ENCODE measurements at regions not wholly inside any gene's neighbourhood (a gene's known extent, or its start where the extent isn't known, plus 50 kb on each side); places are given as distances from the start of the nearest gene placed in this dataset.

DNA sequence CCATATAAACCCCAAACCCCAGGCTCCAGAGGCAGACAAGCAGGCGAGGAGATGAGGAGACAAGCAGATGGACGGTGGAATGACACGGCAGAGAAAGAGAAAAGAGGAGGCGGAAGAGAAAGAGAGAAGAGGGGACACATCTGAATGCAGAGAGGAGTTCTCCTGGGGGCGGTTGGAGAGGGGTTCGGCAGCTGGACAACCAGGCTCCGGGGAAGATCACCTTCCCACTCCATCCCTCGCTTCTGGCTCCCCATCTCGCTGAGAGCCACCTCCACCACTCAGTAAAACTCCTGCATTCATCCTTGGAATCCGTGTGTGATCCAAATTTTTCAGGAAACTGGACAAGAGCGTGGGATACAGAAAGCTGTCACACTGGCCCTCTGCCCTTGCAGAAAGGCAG lies 966.7 kb upstream of the NXPH2 start:
- intact Hi-C loops (cut with micrococcal nuclease), result no loop called here

More for the DNA sequence above, 966.7 kb upstream of the NXPH2 start:
- no peaks in the 10 kb centered on the region for H3K27me3 ChIP-seq (ENCODE audit: control insufficient read depth in 2 of 2, insufficient read depth in 2 of 2, low read length in 2 of 2)
- no TSS peak for BruUV-seq (replicated peaks)
- no peak overlapping the region for H3K4me3 ChIP-seq (replicated peaks in 1 of 3; ENCODE audit: insufficient read depth in 1 of 3, low read depth in 1 of 3, low read length in 3 of 3)
- H4K20me1 ChIP-seq (replicated peaks; ENCODE audit: control insufficient read depth, extremely low read depth, insufficient read depth, low read length), result no peaks in the 10 kb centered on the region
- no peak for FAIRE-seq
- H3K27ac ChIP-seq (ENCODE audit: insufficient read depth, low read depth, low read length), result no peak overlapping the region
- no peaks in the 10 kb centered on the region for H3K9me1 ChIP-seq (replicated peaks; ENCODE audit: control insufficient read depth, extremely low read depth, insufficient read depth, low read length)
- H3K4me2 ChIP-seq (ENCODE audit: insufficient read depth, low read length), result no peak overlapping the region
- no peaks in the 10 kb centered on the region for H3K4me1 ChIP-seq (ENCODE audit: control insufficient read depth, extremely low read depth, insufficient read depth, low read length)
- dilution Hi-C loops (cut with MboI; ENCODE audit: extremely low pct_ligation_motif_present, low sequenced_read_pairs), result no loop called here
- TF ChIP-seq, protein P1, sequence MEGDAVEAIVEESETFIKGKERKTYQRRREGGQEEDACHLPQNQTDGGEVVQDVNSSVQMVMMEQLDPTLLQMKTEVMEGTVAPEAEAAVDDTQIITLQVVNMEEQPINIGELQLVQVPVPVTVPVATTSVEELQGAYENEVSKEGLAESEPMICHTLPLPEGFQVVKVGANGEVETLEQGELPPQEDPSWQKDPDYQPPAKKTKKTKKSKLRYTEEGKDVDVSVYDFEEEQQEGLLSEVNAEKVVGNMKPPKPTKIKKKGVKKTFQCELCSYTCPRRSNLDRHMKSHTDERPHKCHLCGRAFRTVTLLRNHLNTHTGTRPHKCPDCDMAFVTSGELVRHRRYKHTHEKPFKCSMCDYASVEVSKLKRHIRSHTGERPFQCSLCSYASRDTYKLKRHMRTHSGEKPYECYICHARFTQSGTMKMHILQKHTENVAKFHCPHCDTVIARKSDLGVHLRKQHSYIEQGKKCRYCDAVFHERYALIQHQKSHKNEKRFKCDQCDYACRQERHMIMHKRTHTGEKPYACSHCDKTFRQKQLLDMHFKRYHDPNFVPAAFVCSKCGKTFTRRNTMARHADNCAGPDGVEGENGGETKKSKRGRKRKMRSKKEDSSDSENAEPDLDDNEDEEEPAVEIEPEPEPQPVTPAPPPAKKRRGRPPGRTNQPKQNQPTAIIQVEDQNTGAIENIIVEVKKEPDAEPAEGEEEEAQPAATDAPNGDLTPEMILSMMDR (IDR thresholded peaks at IDR 0.05; ENCODE audit: extremely low read depth in 1 of 2, insufficient read depth in 1 of 2, low read depth in 1 of 2, low read length in 2 of 2), result no peak
- no peak for TF ChIP-seq GATA2 (IDR thresholded peaks at IDR 0.05; ENCODE audit: insufficient read depth, insufficient read length, low read depth, low read length)
- no peak for TF ChIP-seq EZH2 (IDR thresholded peaks at IDR 0.05; ENCODE audit: borderline replicate concordance, low read depth, low read length, severe bottlenecking)
- no peak for TF ChIP-seq MYC (IDR thresholded peaks at IDR 0.05; ENCODE audit: low read depth, low read length)
- TF ChIP-seq POLR2AphosphoS5 (IDR thresholded peaks at IDR 0.05; ENCODE audit: insufficient read depth, low read depth, low read length), result no peak
- TF ChIP-seq POLR2A (IDR thresholded peaks at IDR 0.05; ENCODE audit: low read depth, low read length), result no peak
- no peak for TF ChIP-seq FOS (IDR thresholded peaks at IDR 0.05; ENCODE audit: borderline replicate concordance, insufficient read depth, low read length)
- TF ChIP-seq, protein P2, sequence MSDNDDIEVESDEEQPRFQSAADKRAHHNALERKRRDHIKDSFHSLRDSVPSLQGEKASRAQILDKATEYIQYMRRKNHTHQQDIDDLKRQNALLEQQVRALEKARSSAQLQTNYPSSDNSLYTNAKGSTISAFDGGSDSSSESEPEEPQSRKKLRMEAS (IDR thresholded peaks at IDR 0.05; ENCODE audit: insufficient read depth, insufficient read length), result no peak
- TF ChIP-seq JUN (IDR thresholded peaks at IDR 0.05; ENCODE audit: borderline replicate concordance, insufficient read depth, insufficient read length, low read depth), result no peak
- H3K9ac ChIP-seq (replicated peaks; ENCODE audit: extremely low read depth, insufficient read depth, low read length), result no peak overlapping the region
- ChIA-PET CTCF (no interaction called here), POLR2A (no interaction called here)
- H3K9me3 ChIP-seq (replicated peaks; ENCODE audit: control insufficient read depth, insufficient read depth, low read length), result no peaks in the 10 kb centered on the region
- no peaks in the 10 kb centered on the region for H3K79me2 ChIP-seq (ENCODE audit: control insufficient read depth, insufficient read depth, low read length)
- no peak for DNase-seq (ENCODE audit: low read depth, low spot score)
- H3K36me3 ChIP-seq (ENCODE audit: control insufficient read depth in 2 of 2, extremely low read depth in 1 of 2, insufficient read depth in 2 of 2, low read length in 2 of 2), result no peaks in the 10 kb centered on the region
- no peak overlapping the region for H2AFZ ChIP-seq (ENCODE audit: low read depth, low read length)
